HG03196 (cell line): ENCODE measurements at regions not wholly inside any gene's neighbourhood (a gene's known extent, or its start where the extent isn't known, plus 50 kb on each side); places are given as distances from the start of the nearest gene placed in this dataset.
"Not testable (repeated sequence)": the region's sequence is repeated elsewhere in the genome, so short reads cannot be mapped to it uniquely, and the experiment has no call there.

Experiments used
- ATAC-seq: cut with Tn5 transposase; IDR thresholded peaks from one replicate; pipeline ENCODE4 v1.9.1; 2021; ENCODE audit not compliant: unreplicated experiment

DNA sequence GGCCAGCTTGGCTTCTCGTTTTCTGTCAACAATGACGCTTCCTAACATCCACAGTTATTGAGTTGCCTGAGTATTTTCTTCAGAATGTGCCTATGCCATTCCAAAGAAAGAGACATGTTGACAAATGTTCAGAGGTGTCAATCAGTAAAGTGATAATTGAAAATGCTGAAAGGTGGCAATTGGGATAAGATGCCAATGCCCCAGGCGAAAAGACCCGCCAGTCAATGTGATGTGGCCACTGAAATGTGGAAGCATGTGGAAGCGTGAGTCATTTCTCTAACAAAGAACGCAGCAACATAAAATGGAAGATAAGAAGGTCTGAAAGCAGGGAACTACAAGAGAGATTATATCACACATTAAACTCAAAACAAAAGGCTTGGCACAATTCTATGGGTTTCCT is 882.2 kb upstream of the SLC10A2 start:
- no peak for ATAC-seq

DNA sequence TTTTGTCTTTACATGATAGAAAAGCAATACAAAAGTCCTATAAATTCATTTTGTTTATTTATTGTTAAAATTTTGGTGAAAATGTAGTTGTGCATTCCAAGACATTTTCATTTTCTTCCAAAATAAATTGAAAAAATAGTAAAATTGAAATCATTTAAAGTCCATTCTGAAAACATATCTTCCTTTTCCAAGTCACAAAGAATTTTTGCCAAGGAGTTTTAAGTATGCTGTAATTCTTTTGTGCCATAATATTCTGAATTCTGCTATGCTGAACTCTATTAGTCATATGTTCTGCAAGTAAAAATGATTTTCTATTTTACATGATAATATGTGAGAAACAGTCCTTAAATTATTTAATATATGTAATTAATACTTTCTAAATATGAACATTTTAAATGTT is 879.6 kb upstream of the SLC10A2 start:
- ATAC-seq = no peak

- ATAC-seq = no peak
These were observed 875.4 kb upstream of the SLC10A2 start for GRCh38 chr13:103941506-103942140.

- no peak for ATAC-seq
These were observed 868.9 kb upstream of the SLC10A2 start for GRCh38 chr13:103935117-103935516.

DNA sequence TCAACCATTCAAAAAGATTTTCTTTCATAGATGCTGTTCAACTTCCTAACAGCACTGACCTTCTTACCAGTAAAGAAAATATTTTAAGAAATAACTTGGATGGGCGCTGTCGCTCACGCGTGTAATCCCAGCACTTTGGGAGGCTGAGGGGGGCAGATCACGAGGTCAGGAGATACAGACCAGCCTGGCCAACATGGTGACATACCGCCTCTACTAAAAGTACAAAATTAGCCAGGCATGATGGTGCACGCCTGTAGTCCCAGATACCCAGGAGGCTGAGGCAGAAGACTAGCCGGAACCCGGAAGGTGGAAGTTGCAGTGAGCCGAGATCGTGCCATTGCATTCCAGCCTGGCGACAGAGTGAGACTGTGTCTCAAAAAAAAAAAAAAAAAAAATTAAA is 865.7 kb upstream of the SLC10A2 start:
- ATAC-seq = no peak

- ATAC-seq = no peak
These were observed 865.2 kb upstream of the SLC10A2 start for GRCh38 chr13:103931331-103931845.

DNA sequence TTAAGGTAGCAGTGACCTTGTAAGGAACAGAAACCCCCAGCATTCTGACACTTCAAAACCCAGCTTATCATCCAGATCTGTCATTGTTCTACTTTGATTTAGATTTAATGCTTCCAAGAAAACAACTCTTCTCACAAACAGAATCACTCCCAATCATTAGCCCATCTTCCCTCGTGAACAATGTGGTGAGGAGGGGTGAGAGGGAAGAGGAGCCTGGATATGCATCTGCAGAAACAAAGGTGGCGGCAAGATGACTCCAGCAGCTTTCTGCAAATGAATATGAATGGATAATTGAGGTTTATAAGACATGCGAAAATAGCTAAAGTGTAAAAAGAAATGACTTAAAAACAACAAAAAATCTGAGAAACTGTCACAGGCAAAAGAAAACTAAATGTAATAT is 859.9 kb upstream of the SLC10A2 start:
- no peak for ATAC-seq

DNA sequence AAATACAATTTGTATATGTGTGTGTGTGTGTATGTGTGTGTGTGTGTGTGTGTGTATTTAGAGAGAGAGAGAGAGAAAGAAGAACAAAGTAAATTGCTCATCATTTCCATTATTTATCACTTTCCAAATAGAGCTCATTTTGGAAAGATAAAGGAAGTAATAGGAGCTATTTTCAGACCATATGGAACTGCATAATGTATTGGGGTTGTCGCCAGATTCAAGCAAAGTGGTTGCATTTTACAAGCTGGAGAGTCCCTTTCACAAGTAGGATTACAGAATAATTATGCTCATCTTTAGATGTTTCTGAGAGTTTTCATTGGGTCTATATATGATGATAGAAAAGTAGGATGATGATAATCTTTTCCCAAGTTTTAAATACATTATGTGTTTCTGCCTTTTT is 842.7 kb upstream of the SLC10A2 start:
- no peak for ATAC-seq

- ATAC-seq = no peak
These were observed 842.1 kb upstream of the SLC10A2 start for GRCh38 chr13:103908274-103908673.

DNA sequence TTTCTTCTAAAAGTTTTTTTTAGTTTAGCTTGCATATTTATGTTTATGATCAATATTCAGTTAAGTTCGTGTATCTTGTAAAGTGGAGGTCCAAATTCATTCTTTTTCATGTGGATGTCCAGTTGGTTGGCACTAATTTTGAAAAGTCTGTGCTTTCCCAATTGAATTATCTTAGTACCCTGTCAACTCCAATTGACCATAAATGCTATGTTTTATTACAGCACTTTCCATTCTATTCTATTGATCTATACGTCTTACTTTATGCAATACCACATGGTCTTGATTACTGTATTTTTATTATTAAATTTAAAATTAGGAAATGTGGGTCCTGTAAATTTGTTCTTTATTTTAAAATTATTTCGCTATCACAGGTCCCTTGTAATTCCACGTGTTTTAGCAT is 837.6 kb upstream of the SLC10A2 start:
- no peak for ATAC-seq

DNA sequence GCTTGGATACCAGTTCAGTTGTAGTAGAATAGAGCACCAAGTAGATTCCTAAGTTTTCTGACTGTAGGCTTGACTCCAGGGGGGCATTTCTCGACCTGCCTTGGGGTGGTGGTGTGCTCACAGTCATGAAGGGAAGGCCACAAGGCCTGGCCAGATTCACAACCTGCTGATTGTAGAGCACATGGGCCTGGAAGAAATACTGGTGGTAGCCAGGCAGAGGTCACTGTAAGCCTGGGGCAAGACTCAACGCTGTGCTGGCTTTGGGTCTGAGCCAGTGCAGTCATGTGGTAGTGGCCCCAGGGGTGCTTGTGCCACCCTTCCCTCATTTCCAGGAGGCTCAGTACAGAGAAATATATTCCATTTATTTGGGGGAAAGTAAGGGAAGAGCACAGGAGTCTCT is 832.3 kb upstream of the SLC10A2 start:
- no peak for ATAC-seq

DNA sequence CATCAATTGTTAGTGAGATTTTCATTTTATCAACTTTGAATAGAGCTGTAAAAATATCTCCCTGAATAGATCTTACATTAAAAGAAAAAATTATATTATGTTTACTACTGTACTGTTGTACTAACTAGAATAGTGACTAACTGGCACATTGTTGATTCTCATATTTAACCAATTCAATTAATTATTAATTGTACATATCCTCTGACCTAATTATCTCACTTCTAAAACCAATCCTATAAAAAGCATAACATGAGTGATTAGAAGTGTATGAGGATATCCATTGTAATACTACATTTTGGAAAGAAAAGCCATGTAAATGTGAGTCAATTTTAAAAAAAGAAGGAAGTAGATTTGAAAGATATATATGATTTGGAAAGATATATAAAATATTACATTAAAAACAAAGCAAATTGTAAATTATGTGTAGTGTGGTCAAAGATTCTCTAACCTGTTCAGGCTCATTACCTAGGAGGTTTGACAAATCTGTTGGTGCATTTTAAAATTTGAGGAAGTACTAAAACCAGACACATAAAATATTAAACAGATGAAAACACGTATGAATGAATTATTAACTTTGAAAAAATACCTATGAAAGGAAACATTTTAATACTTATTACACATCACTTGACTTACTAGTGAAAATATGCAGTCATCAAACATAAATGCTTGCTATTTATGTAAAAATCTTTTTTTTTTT is 829.8 kb upstream of the SLC10A2 start:
- no peak for ATAC-seq

DNA sequence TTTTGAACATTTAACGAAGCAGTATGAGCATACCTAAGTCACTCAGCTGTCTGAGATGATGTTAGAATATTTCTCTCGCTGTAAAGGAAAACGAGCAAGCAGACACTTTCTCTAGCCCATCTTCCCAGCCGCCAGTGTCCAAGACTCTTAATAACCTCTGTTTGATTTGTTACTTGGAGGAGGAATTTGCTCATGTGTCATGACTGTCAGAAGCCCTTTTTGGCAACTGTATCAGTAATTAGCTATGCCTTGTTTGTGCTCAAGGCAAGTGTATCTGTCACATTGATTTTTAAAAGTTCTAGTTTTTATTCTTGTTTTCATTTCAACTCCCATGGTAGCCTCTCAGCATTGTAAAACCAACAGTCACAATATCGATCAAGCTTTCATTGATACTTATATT is 828.4 kb upstream of the SLC10A2 start:
- ATAC-seq = no peak

GRCh38 chr13:103884101-103884723 is 818.0 kb upstream of the SLC10A2 start:
- no peak for ATAC-seq

DNA sequence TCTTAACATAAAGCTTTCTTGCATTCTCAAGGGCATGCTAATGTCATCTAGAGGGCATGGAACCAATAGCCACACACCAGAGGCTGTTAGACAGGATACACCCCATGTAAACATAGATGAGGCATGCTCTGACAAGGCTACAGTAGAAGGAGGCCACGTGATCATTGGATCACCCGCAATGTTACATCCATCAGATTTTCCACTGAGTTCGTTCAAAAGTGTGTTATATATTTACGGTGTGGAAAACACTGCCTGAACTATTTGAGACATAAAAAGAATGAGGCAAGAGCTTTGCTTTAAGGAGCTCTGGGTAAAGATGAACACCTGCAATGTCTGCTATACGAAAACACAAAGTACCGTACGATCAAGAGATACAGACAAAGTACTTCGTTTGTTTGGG is 817.5 kb upstream of the SLC10A2 start:
- ATAC-seq = no peak

GRCh38 chr13:103883164-103883563 is 816.9 kb upstream of the SLC10A2 start:
- ATAC-seq = no peak

- not testable (repeated sequence) for ATAC-seq
These were observed 813.9 kb upstream of the SLC10A2 start for GRCh38 chr13:103880146-103880545.

GRCh38 chr13:103878891-103879605 is 812.8 kb upstream of the SLC10A2 start:
- ATAC-seq = no peak

GRCh38 chr13:103876571-103876970 is 810.4 kb upstream of the SLC10A2 start:
- no peak for ATAC-seq

GRCh38 chr13:103873725-103874124 is 807.5 kb upstream of the SLC10A2 start:
- no peak for ATAC-seq

GRCh38 chr13:103866048-103866447 is 799.8 kb upstream of the SLC10A2 start:
- no peak for ATAC-seq

DNA sequence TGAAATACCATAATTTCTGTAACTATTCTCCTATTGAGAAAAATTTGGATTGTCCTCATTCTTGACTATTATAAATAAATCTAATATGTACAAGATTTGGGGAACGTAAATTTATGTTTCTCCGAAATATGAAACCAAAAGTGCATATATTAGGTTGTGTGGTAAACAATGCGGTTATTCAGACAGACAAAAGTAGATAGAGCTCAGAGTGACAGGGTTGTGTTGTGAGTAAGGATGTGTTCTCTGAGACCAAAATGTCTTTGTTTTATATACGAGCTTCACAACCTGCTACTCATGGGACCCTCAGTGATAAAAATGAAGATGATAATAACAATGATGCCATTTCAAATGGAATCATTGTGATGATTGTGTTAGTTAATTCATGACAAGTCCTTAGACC is 796.3 kb upstream of the SLC10A2 start:
- ATAC-seq = no peak
